Stimulated activated CD4-positive, alpha-beta T cell treated with anti-CD3 and anti-CD28 coated beads, TNF-alpha, amount 100 ng/mL, for 1 hour (primary cell): ENCODE measurements at regions not wholly inside any gene's neighbourhood (a gene's known extent, or its start where the extent isn't known, plus 50 kb on each side); places are given as distances from the start of the nearest gene placed in this dataset.
"Not testable (repeated sequence)": the region's sequence is repeated elsewhere in the genome, so short reads cannot be mapped to it uniquely, and the experiment has no call there.

Experiments used
- DNase-seq, 3 donors: peaks; one replicate each; pipeline ENCODE4 v3.0.0-alpha.2; 2020; ENCODE audit warnings: low read depth in 3 of 3, low spot score in 1 of 3

- DNase-seq, result not testable (repeated sequence)
Observed at GRCh38 chr12:131272283-131272814, 318.6 kb downstream of the ADGRD1 start.

GRCh38 chr12:131273291-131273845 lies 319.7 kb downstream of the ADGRD1 start:
- DNase-seq, result no peak

- DNase-seq, result no peak
Observed at GRCh38 chr12:131274061-131274460, 320.4 kb downstream of the ADGRD1 start.

GRCh38 chr12:131274906-131275305 lies 321.2 kb downstream of the ADGRD1 start:
- no peak for DNase-seq

- DNase-seq, result no peak
Observed at GRCh38 chr12:131275824-131276223, 322.1 kb downstream of the ADGRD1 start.

GRCh38 chr12:131276501-131277185 lies 322.9 kb downstream of the ADGRD1 start:
- no peak for DNase-seq

- DNase-seq, result not testable (repeated sequence)
Observed at GRCh38 chr12:131277186-131278091, 323.7 kb downstream of the ADGRD1 start.

GRCh38 chr12:131278451-131279115 lies 324.9 kb downstream of the ADGRD1 start:
- not testable (repeated sequence) for DNase-seq

- DNase-seq, result no peak
Observed at GRCh38 chr12:131279281-131279921, 325.7 kb downstream of the ADGRD1 start.

GRCh38 chr12:131280426-131280825 lies 326.7 kb downstream of the ADGRD1 start:
- no peak for DNase-seq

GRCh38 chr12:131281016-131281415 lies 327.3 kb downstream of the ADGRD1 start:
- no peak for DNase-seq

- no peak for DNase-seq
Observed at GRCh38 chr12:131282292-131283080, 328.8 kb downstream of the ADGRD1 start.

GRCh38 chr12:131283191-131283861 lies 329.6 kb downstream of the ADGRD1 start:
- DNase-seq, result no peak

- not testable (repeated sequence) for DNase-seq
Observed at GRCh38 chr12:131283862-131284825, 330.4 kb downstream of the ADGRD1 start.

- DNase-seq, result not testable (repeated sequence)
Observed at GRCh38 chr12:131284954-131285904, 331.5 kb downstream of the ADGRD1 start.

GRCh38 chr12:131285905-131286295 lies 332.2 kb downstream of the ADGRD1 start:
- DNase-seq, result not testable (repeated sequence)

GRCh38 chr12:131286301-131286700 lies 332.6 kb downstream of the ADGRD1 start:
- DNase-seq, result not testable (repeated sequence)
